ENCODE measurements at regions not wholly inside any gene's neighbourhood (a gene's known extent, or its start where the extent isn't known, plus 50 kb on each side); places are given as distances from the start of the nearest gene placed in this dataset.

DNA sequence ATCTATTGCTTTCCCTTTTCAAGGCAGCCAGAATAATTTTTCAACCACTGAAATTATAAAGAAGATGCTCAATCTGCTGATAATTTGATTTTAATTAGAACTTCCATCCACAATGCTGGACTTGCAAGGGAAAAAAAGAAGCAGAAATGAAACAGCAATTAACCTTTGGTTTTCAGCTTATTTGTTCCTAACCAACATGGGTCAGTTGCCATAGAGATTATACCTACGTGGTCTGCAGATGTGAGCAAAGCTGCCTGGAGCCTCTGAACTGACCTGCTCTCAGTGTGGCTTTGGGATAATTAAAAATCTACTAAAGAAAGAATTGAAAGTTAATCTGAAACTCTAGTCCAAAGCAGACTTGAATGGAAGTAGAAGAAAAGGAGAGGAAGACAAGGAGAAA lies 195.7 kb upstream of the API5 start:
- H3K9me3 ChIP-seq (ENCODE audit: insufficient read depth, low read depth, low read length) = no peaks in the 10 kb centered on the region
- no peak overlapping the region for H3K27ac ChIP-seq (ENCODE audit: low read depth, low read length)
- H3K36me3 ChIP-seq (ENCODE audit: control insufficient read depth in 1 of 2, insufficient read depth in 2 of 2, low read length in 2 of 2) = no peaks in the 10 kb centered on the region
- no peak overlapping the region for H2BK120ac ChIP-seq (ENCODE audit: insufficient read depth, low read length, poor library complexity)
- no peaks in the 10 kb centered on the region for H3K79me1 ChIP-seq (ENCODE audit: low read length)
- no peak overlapping the region for H2AFZ ChIP-seq (ENCODE audit: insufficient read depth, low read length, poor library complexity)
- peaks cover 0 to 4% of the 10 kb centered on the region in 2 experiments for H3K4me1 ChIP-seq (ENCODE audit: control insufficient read depth in 1 of 2, insufficient read depth in 2 of 2, low read length in 2 of 2)
- H3K9ac ChIP-seq (ENCODE audit: low read length) = no peak overlapping the region
- H4K91ac ChIP-seq (ENCODE audit: low read depth, low read length) = no peak overlapping the region
- no CpG with 5 or more reads among the region's 1 CpG for WGBS (ENCODE audit: extremely low coverage, insufficient coverage, insufficient read length)
- H3K27me3 ChIP-seq (ENCODE audit: insufficient read depth, low read length) = no peaks in the 10 kb centered on the region
- H4K8ac ChIP-seq (ENCODE audit: low read depth, low read length) = no peak overlapping the region
- no peak for DNase-seq
- H3K18ac ChIP-seq (ENCODE audit: low read length) = no peak overlapping the region
- H2AK5ac ChIP-seq (ENCODE audit: low read length) = no peak overlapping the region
- H3K4me3 ChIP-seq (ENCODE audit: low read depth, low read length) = no peak overlapping the region
- no peak overlapping the region for H2BK5ac ChIP-seq (ENCODE audit: low read depth, low read length, poor library complexity)
- H4K12ac ChIP-seq (ENCODE audit: low read depth, low read length) = no peak overlapping the region
- no peaks in the 10 kb centered on the region for H3K79me2 ChIP-seq (ENCODE audit: control insufficient read depth, insufficient read depth, low read length, poor library complexity)
- no peak overlapping the region for H3K23ac ChIP-seq (ENCODE audit: low read length)
- no peak overlapping the region for H2BK12ac ChIP-seq (ENCODE audit: low read length)
- no peak overlapping the region for H3K4ac ChIP-seq (ENCODE audit: low read depth, low read length)
- H3K4me2 ChIP-seq (ENCODE audit: low read length) = no peak overlapping the region
- no peak overlapping the region for H3K14ac ChIP-seq (ENCODE audit: low read length)

- no peaks in the 10 kb centered on the region for H3K27me3 ChIP-seq (ENCODE audit: insufficient read depth, low read length)
- no peak overlapping the region for H2BK120ac ChIP-seq (ENCODE audit: insufficient read depth, low read length, poor library complexity)
- no peak overlapping the region for H3K4me3 ChIP-seq (ENCODE audit: low read depth, low read length)
- H3K4me2 ChIP-seq (ENCODE audit: low read length) = no peak overlapping the region
- H3K4me1 ChIP-seq (ENCODE audit: control insufficient read depth in 1 of 2, insufficient read depth in 2 of 2, low read length in 2 of 2) = peaks cover 0 to 4% of the 10 kb centered on the region in 2 experiments
- H2BK5ac ChIP-seq (ENCODE audit: low read depth, low read length, poor library complexity) = no peak overlapping the region
- no peak overlapping the region for H3K4ac ChIP-seq (ENCODE audit: low read depth, low read length)
- H3K36me3 ChIP-seq (ENCODE audit: control insufficient read depth in 1 of 2, insufficient read depth in 2 of 2, low read length in 2 of 2) = no peaks in the 10 kb centered on the region
- no CpG with 5 or more reads among the region's 4 CpGs for WGBS (ENCODE audit: extremely low coverage, insufficient coverage, insufficient read length)
- H3K79me1 ChIP-seq (ENCODE audit: low read length) = no peaks in the 10 kb centered on the region
- H3K79me2 ChIP-seq (ENCODE audit: control insufficient read depth, insufficient read depth, low read length, poor library complexity) = no peaks in the 10 kb centered on the region
- H2AFZ ChIP-seq (ENCODE audit: insufficient read depth, low read length, poor library complexity) = no peak overlapping the region
- no peak overlapping the region for H3K27ac ChIP-seq (ENCODE audit: low read depth, low read length)
- DNase-seq = peak; percentile 18 to 83
- H3K18ac ChIP-seq (ENCODE audit: low read length) = no peak overlapping the region
- no peak overlapping the region for H4K91ac ChIP-seq (ENCODE audit: low read depth, low read length)
- no peaks in the 10 kb centered on the region for H3K9me3 ChIP-seq (ENCODE audit: insufficient read depth, low read depth, low read length)
- H4K12ac ChIP-seq (ENCODE audit: low read depth, low read length) = no peak overlapping the region
- H3K9ac ChIP-seq (ENCODE audit: low read length) = no peak overlapping the region
- H2AK5ac ChIP-seq (ENCODE audit: low read length) = no peak overlapping the region
- H3K23ac ChIP-seq (ENCODE audit: low read length) = no peak overlapping the region
- no peak overlapping the region for H2BK12ac ChIP-seq (ENCODE audit: low read length)
- H3K14ac ChIP-seq (ENCODE audit: low read length) = no peak overlapping the region
- H4K8ac ChIP-seq (ENCODE audit: low read depth, low read length) = no peak overlapping the region
Measured at GRCh38 chr11:43119275-43119970, 192.4 kb upstream of the API5 start.

- H4K12ac ChIP-seq (ENCODE audit: low read depth, low read length) = no peak overlapping the region
- H3K79me2 ChIP-seq (ENCODE audit: control insufficient read depth, insufficient read depth, low read length, poor library complexity) = no peaks in the 10 kb centered on the region
- no peak overlapping the region for H3K18ac ChIP-seq (ENCODE audit: low read length)
- H4K91ac ChIP-seq (ENCODE audit: low read depth, low read length) = no peak overlapping the region
- no peak overlapping the region for H2AK5ac ChIP-seq (ENCODE audit: low read length)
- no peak overlapping the region for H2BK5ac ChIP-seq (ENCODE audit: low read depth, low read length, poor library complexity)
- no peak overlapping the region for H3K4ac ChIP-seq (ENCODE audit: low read depth, low read length)
- H3K27me3 ChIP-seq (ENCODE audit: insufficient read depth, low read length) = no peaks in the 10 kb centered on the region
- H2BK120ac ChIP-seq (ENCODE audit: insufficient read depth, low read length, poor library complexity) = no peak overlapping the region
- H3K4me1 ChIP-seq (ENCODE audit: control insufficient read depth in 1 of 2, insufficient read depth in 2 of 2, low read length in 2 of 2) = peaks cover 0 to 4% of the 10 kb centered on the region in 2 experiments
- H3K4me3 ChIP-seq (ENCODE audit: low read depth, low read length) = no peak overlapping the region
- H3K79me1 ChIP-seq (ENCODE audit: low read length) = no peaks in the 10 kb centered on the region
- DNase-seq = no peak
- H3K23ac ChIP-seq (ENCODE audit: low read length) = no peak overlapping the region
- H2BK12ac ChIP-seq (ENCODE audit: low read length) = no peak overlapping the region
- H3K27ac ChIP-seq (ENCODE audit: low read depth, low read length) = no peak overlapping the region
- no peaks in the 10 kb centered on the region for H3K9me3 ChIP-seq (ENCODE audit: insufficient read depth, low read depth, low read length)
- no CpG with 5 or more reads among the region's 3 CpGs for WGBS (ENCODE audit: extremely low coverage, insufficient coverage, insufficient read length)
- H3K36me3 ChIP-seq (ENCODE audit: control insufficient read depth in 1 of 2, insufficient read depth in 2 of 2, low read length in 2 of 2) = no peaks in the 10 kb centered on the region
- no peak overlapping the region for H3K4me2 ChIP-seq (ENCODE audit: low read length)
- no peak overlapping the region for H4K8ac ChIP-seq (ENCODE audit: low read depth, low read length)
- no peak overlapping the region for H2AFZ ChIP-seq (ENCODE audit: insufficient read depth, low read length, poor library complexity)
- no peak overlapping the region for H3K14ac ChIP-seq (ENCODE audit: low read length)
- H3K9ac ChIP-seq (ENCODE audit: low read length) = no peak overlapping the region
Measured at GRCh38 chr11:43122546-43122945, 189.2 kb upstream of the API5 start.

DNA sequence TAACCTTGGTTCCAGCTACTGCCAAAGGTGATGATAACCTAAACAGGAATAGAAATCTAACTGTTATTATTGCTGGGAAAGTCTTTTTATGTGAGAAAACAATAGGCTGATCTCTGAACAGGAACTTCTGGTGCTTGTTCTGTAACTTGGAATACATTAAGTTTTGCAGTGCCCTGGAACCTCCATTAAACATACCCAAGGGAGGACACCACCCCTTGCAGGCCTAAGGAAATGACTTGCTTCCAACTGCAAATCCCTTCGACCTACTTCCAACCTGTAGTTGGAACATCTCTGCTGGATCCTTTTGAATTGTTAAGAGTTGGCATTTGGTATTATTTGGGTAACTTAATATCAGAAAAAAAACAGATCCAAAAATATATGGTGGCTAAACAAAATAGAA lies 188.4 kb upstream of the API5 start:
- Histone ChIP-seq H3K4ac (ENCODE audit: low read depth, low read length) (no peak overlapping the region), H2AFZ (ENCODE audit: insufficient read depth, low read length, poor library complexity) (no peak overlapping the region), H3K4me3 (ENCODE audit: low read depth, low read length) (no peak overlapping the region), H3K14ac (ENCODE audit: low read length) (no peak overlapping the region), H3K23ac (ENCODE audit: low read length) (no peak overlapping the region), H4K91ac (ENCODE audit: low read depth, low read length) (no peak overlapping the region), H3K79me2 (ENCODE audit: control insufficient read depth, insufficient read depth, low read length, poor library complexity) (no peaks in the 10 kb centered on the region), H3K27ac (ENCODE audit: low read depth, low read length) (no peak overlapping the region), H3K79me1 (ENCODE audit: low read length) (no peaks in the 10 kb centered on the region), H2AK5ac (ENCODE audit: low read length) (no peak overlapping the region), H4K12ac (ENCODE audit: low read depth, low read length) (no peak overlapping the region), H3K27me3 (ENCODE audit: insufficient read depth, low read length) (no peaks in the 10 kb centered on the region), H2BK120ac (ENCODE audit: insufficient read depth, low read length, poor library complexity) (no peak overlapping the region), H3K4me2 (ENCODE audit: low read length) (no peak overlapping the region), H2BK5ac (ENCODE audit: low read depth, low read length, poor library complexity) (no peak overlapping the region), H4K8ac (ENCODE audit: low read depth, low read length) (no peak overlapping the region), H3K18ac (ENCODE audit: low read length) (no peak overlapping the region), H2BK12ac (ENCODE audit: low read length) (no peak overlapping the region), H3K9me3 (ENCODE audit: insufficient read depth, low read depth, low read length) (no peaks in the 10 kb centered on the region), H3K9ac (ENCODE audit: low read length) (no peak overlapping the region), H3K4me1 (ENCODE audit: control insufficient read depth in 1 of 2, insufficient read depth in 2 of 2, low read length in 2 of 2) (peaks cover 0 to 4% of the 10 kb centered on the region in 2 experiments), H3K36me3 (ENCODE audit: control insufficient read depth in 1 of 2, insufficient read depth in 2 of 2, low read length in 2 of 2) (no peaks in the 10 kb centered on the region)
- no peak for DNase-seq
- no CpG with 5 or more reads among the region's 1 CpG for WGBS (ENCODE audit: extremely low coverage, insufficient coverage, insufficient read length)
